ENCODE measurements at regions not wholly inside any gene's neighbourhood (a gene's known extent, or its start where the extent isn't known, plus 50 kb on each side); places are given as distances from the start of the nearest gene placed in this dataset.

GRCh38 chr9:89984214-89984613 is 379.4 kb downstream of the GADD45G start (continued):
- no peak for TF ChIP-seq CHD7 (IDR thresholded peaks at IDR 0.05; ENCODE audit: insufficient replicate concordance, low read length)
- no peak for TF ChIP-seq BACH1 (IDR thresholded peaks at IDR 0.05; ENCODE audit: low read length)
- TF ChIP-seq YY1 (IDR thresholded peaks at IDR 0.05; ENCODE audit: low read depth, low read length): no peak
- no peak for TF ChIP-seq FOSL1 (IDR thresholded peaks at IDR 0.05; ENCODE audit: insufficient read depth, low read depth, low read length)
- no peak for TF ChIP-seq RAD21 (IDR thresholded peaks at IDR 0.05 in 1 of 2, conservative IDR thresholded peaks at IDR 0.05 in 1 of 2; ENCODE audit: low read depth in 2 of 2, low read length in 2 of 2)

Measured in H1 (cell line).